GM12865 (cell line): ENCODE measurements at regions not wholly inside any gene's neighbourhood (a gene's known extent, or its start where the extent isn't known, plus 50 kb on each side); places are given as distances from the start of the nearest gene placed in this dataset.

Source experiments
- DNase-seq: peaks from one replicate; pipeline ENCODE4 v3.0.0; 2010; ENCODE audit warnings: low read depth
- H3K4me3 ChIP-seq: 2 replicates; pipeline ENCODE4 v1.5.1; 2011; ENCODE audit warnings: mild to moderate bottlenecking, low read depth, low read length, control low read depth
- CTCF ChIP-seq: IDR thresholded peaks from 2 replicates; pipeline ENCODE4 v1.5.1; 2011; ENCODE audit warnings: low read length, control low read depth, low read depth, inconsistent platforms; ENCODE audit not compliant: insufficient read depth; ENCODE audit errors: missing control alignments

- peak; percentile 86 for DNase-seq
- H3K4me3 ChIP-seq: peak overlapping the region; percentile 46
- peak; percentile 76 for TF ChIP-seq CTCF
Measured at GRCh38 chr5:108681079-108681921, 66.4 kb upstream of the FER start.

DNA sequence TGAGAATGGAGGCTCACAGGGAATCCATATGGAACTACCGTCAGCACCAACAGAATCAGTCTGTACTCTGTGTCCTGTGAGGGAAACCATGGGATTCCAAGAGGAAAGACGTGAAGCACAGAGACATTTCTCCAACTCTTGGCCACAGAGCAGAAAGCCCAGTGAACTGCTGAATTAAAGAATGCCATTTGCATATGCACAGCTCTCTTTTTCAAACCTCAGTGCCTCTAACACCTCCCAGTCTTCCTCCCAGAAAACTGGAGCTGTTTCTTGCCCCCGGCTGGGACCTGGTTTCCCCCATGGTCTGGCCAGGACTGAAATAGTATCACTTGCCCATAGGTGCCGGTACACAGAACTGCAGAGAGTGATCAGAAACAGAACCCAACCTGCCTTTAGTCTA lies 69.6 kb upstream of the FER start:
- no peak overlapping the region for H3K4me3 ChIP-seq
- DNase-seq: no peak
- TF ChIP-seq CTCF: no peak

- TF ChIP-seq CTCF: no peak
- no peak overlapping the region for H3K4me3 ChIP-seq
- no peak for DNase-seq
Measured at GRCh38 chr5:108675736-108676135, 72.0 kb upstream of the FER start.

- DNase-seq: no peak
- H3K4me3 ChIP-seq: no peak overlapping the region
- no peak for TF ChIP-seq CTCF
Measured at GRCh38 chr5:108672639-108673038, 75.1 kb upstream of the FER start.

- TF ChIP-seq CTCF: no peak
- DNase-seq: no peak
- H3K4me3 ChIP-seq: no peak overlapping the region
Measured at GRCh38 chr5:108670591-108671289, 77.0 kb upstream of the FER start.

- DNase-seq: no peak
- H3K4me3 ChIP-seq: no peak overlapping the region
- TF ChIP-seq CTCF: no peak
Measured at GRCh38 chr5:108669462-108669861, 78.2 kb upstream of the FER start.
